Fibroblast of mammary gland (primary cell): ENCODE measurements at regions not wholly inside any gene's neighbourhood (a gene's known extent, or its start where the extent isn't known, plus 50 kb on each side); places are given as distances from the start of the nearest gene placed in this dataset.

Experiments
- DNase-seq: peaks from one replicate; pipeline ENCODE4 v3.0.0-alpha.2; 2010; ENCODE audit warnings: low read depth
- H3K4me3 ChIP-seq: 2 replicates; pipeline ENCODE4 v1.5.1; 2011; ENCODE audit warnings: low read depth, mild to moderate bottlenecking, low read length, moderate library complexity; ENCODE audit not compliant: control insufficient read depth
- TF ChIP-seq, protein P1 (sequence below): conservative IDR thresholded peaks from 2 replicates; pipeline ENCODE4 v1.5.1; 2011; ENCODE audit warnings: low read depth, low read length, inconsistent platforms; ENCODE audit not compliant: control insufficient read depth, insufficient read depth

DNA sequence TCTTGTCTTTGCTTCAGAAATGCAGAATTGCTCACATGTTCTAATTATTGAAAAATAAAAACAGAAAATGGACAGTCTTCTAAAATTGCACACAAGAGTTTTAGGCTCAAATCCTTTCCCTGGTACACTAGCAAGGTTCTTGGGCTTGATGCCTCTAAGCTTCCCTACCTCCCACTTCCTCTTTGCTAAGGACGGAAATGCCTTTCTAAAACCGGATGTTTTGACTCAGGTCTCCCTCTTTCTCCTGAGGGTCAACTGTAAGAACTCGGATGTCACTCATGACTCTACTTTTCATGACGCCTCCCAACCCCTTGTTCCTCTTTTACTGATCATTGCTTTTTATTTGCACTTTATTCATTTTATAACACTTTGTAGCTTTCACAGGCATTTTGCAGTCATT lies 613.5 kb downstream of the C6orf118 start:
- DNase-seq: no peak
- TF ChIP-seq, protein P1, sequence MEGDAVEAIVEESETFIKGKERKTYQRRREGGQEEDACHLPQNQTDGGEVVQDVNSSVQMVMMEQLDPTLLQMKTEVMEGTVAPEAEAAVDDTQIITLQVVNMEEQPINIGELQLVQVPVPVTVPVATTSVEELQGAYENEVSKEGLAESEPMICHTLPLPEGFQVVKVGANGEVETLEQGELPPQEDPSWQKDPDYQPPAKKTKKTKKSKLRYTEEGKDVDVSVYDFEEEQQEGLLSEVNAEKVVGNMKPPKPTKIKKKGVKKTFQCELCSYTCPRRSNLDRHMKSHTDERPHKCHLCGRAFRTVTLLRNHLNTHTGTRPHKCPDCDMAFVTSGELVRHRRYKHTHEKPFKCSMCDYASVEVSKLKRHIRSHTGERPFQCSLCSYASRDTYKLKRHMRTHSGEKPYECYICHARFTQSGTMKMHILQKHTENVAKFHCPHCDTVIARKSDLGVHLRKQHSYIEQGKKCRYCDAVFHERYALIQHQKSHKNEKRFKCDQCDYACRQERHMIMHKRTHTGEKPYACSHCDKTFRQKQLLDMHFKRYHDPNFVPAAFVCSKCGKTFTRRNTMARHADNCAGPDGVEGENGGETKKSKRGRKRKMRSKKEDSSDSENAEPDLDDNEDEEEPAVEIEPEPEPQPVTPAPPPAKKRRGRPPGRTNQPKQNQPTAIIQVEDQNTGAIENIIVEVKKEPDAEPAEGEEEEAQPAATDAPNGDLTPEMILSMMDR: no peak
- H3K4me3 ChIP-seq: no peak overlapping the region

DNA sequence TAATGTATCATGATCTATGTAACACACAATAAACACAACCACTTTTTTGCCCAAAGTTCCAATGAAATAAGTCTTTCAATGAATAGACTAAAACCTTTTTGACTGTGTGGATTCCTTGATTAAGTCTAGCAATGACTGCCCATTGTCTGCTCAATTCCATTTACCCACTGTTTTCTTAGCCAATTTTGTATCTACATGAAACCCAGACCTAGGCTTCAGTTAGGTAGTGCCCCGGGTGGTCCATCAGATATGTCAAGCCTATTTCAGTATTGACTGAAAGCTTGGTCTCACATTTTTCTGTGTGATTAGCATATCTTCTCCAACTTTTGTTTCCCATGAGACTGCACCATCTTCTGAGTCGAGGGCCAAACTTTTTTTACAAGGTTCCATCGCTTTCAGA lies 615.0 kb downstream of the C6orf118 start:
- TF ChIP-seq, protein P1: no peak
- DNase-seq: no peak
- no peak overlapping the region for H3K4me3 ChIP-seq

DNA sequence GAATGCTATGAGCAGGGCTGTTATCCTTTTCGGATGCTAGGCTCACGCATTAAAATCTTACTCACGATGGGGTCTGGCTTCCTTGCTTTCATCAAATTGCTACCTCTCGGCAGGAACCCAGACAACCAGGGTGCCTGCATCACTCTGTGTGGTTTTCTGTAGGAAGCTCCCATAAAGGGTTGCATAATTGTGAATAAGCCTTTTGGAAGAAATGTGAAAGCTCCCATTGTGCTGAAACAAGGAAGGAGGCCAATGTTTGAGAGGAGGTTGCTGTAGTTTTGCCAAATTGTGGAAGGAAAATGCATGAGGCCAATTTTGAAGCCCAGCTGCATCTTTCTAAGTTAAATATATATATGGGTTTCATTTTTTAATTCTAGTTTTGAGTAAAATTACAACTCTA lies 615.5 kb downstream of the C6orf118 start:
- DNase-seq: no peak
- H3K4me3 ChIP-seq: no peak overlapping the region
- TF ChIP-seq, protein P1: no peak

DNA sequence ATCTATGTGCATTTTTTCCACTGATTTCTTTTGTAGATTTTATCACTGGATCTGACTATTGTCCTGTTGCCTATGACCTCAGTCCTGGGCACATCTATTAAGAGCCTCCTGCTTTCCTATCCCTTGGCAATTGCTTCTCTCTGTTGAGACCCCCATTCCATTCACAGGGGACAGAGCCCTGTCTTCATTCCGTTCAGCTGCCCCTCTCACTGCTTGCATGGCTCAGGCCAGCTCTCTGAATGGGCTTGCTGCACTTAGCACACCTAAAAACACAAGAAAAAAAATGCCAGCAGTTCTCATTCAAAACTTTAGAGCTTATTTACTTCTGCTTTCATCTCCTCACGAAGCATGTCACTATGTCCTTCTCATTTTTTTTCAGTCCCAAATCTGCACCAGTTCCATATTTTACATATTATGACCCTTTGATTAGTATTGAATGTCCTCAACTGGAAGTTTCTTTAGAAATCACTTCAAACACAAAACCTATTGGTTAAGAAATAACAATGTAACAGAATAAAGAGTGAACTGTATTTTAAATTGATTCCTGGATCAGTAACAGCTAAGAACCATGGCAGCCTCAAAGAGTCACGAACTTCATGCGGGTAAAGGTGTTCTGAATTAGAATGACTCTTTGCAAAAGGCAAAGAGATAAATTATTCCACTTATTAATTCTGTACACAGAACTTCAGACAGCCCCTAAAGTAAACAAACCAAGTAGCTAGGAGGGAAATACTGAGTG lies 616.5 kb downstream of the C6orf118 start:
- H3K4me3 ChIP-seq: no peak overlapping the region
- DNase-seq: no peak
- TF ChIP-seq, protein P1: no peak

DNA sequence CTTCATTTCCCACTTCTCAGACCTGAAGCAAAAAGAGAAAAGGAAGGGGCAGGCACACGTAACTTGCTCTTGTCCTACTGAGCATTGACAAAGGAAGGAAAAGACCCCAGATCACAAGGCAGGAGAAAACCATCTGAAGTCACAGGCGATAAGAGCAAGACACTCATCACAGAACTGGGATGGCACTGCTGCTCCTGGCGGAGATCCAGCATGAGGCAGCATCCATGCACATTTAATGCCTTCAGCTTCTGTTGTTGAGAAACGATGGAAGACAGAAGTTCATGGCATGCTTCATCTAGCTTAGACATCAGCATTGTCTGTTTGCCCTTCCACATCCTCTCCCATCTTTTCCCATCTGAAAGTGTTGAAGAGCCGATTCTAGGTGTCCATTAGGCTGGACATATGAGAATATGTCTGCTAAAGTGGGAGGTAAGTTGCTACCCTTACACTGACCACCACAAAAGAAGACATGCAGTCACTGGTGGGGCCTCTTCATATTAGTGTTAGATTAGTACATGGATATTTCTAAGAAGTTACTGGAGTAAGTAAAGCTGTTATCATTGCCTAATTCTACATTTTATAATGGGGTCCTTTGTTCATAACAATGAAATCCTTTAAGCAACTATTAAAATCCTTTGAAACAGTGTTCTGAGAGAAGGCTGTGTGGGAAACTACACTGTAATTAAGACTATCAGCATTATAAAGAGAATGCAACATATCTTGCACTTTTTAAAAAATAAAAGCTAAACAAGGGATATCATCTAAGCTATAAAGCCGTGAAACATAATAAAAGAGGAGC lies 618.5 kb downstream of the C6orf118 start:
- DNase-seq: no peak
- TF ChIP-seq, protein P1: no peak
- no peak overlapping the region for H3K4me3 ChIP-seq

DNA sequence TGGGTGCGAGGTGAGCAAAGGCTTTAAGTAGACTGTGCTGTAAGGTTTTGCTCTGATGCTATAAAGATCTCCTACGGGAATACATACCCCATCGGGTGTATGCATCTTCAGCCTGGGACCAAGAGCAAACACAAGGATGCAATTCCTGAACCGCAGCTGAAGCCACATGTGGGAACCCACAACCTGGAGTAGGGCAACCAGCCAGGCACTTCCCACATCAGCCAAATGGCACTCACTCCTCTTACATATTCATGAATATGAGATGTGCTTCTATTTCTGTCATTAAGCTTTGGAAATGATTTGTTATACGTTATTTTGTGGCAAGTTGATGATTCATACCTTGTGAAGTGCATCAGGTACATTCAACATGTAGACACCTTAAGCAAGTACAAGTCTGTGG lies 619.2 kb downstream of the C6orf118 start:
- TF ChIP-seq, protein P1: no peak
- H3K4me3 ChIP-seq: no peak overlapping the region
- DNase-seq: no peak
